Prostate gland (tissue), 2 donors: ENCODE measurements at regions not wholly inside any gene's neighbourhood (a gene's known extent, or its start where the extent isn't known, plus 50 kb on each side); places are given as distances from the start of the nearest gene placed in this dataset.

Experiments
- DNase-seq: peaks from one replicate; pipeline ENCODE4 v3.0.0-alpha.2; 2019; ENCODE audit warnings: low spot score
- H3K27ac ChIP-seq, 2 donors: fragments of 200-600 bp; sonication (generic); 2 replicates each; pipeline ENCODE4 v1.5.1; 2017 to 2019
- H3K27me3 ChIP-seq: fragments of 200-600 bp; sonication (generic); replicated peaks from 2 replicates; pipeline ENCODE4 v1.5.1; 2019; ENCODE audit not compliant: insufficient read depth
- H3K36me3 ChIP-seq, 2 donors: fragments of 200-600 bp; sonication (generic); 1 replicate in 1 of 2; 2 replicates in 1 of 2; pipeline versions ENCODE4 v1.5.1 to v1.8.1; 2017 to 2019
- H3K4me1 ChIP-seq: fragments of 200-600 bp; sonication (generic); replicated peaks from 2 replicates; pipeline ENCODE4 v1.5.1; 2019
- H3K4me3 ChIP-seq, 2 donors: fragments of 200-600 bp; sonication (generic); 2 replicates each; pipeline ENCODE4 v1.5.1; 2017 to 2019
- H3K9me3 ChIP-seq: fragments of 200-600 bp; sonication (generic); 2 replicates; pipeline ENCODE4 v1.5.1; 2017
- CTCF ChIP-seq, 4 experiments: fragments of 200-600 bp in 2 of 4; fragments of 450-650 bp in 2 of 4; sonication (generic) in 2 of 4; IDR thresholded peaks; 1 replicate in 3 of 4; 2 replicates in 1 of 4; pipeline ENCODE4 v1.5.1; 2016 to 2019; ENCODE audit warnings: antibody characterized with exemption in 4 of 4, mild to moderate bottlenecking in 2 of 4, moderate library complexity in 2 of 4
- POLR2A ChIP-seq: fragments of 450-650 bp; IDR thresholded peaks from one replicate; pipeline ENCODE4 v1.6.1; 2016; ENCODE audit warnings: antibody characterized with exemption, mild to moderate bottlenecking
- POLR2AphosphoS5 ChIP-seq: sonication (generic); formaldehyde crosslinking; IDR thresholded peaks from one replicate; pipeline ENCODE4 v1.6.1; 2017; ENCODE audit warnings: antibody characterized with exemption
- WGBS: methylation state at CpG from one replicate; pipeline ENCODE4 v1.1.5; 2018; 5-methylcytosine and 5-hydroxymethylcytosine counted together
- intact Hi-C: fragments of 100-400 bp; cut with DNase I; formaldehyde crosslinking; loops from one replicate; pipeline ENCODE4 v1.14.2; 2022

DNA sequence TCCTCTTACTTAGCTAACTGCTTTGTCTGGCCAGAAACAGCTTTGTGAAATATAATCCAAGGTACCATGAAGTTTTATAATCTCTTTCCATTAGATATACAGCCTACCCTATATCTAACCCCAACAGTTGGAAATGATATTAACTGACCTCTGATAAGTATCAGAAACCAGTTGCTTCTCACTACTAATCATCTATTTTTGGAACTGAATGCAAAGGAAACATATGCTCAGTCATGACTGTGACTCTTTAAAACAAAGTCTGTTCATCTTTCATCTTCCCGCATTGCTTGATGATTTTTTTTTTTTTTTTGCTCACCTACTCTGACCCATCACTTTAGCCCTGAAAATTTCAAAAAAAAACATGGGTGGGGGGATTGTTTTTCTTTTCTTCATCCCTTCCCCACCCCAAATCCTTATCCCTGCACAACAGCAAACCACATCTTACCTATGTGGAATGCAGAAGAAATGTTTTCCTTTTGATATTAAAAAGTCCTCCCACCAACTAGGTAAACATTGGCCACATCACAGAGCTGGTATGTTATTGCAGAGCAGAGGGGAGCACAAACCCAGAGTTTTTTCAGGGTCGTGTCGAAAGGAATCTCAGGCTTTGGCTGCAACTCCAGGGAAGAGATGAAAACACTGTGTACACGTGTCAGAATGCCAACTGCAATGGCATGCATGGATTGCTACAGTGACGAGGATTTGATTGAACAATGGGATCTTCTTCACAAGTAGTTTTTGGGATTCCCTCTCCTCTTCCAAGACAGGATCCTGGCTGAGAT lies 137.3 kb downstream of the SLC30A10 start:
- no peak for TF ChIP-seq POLR2AphosphoS5
- no peak for TF ChIP-seq CTCF (IDR thresholded peaks at IDR 0.05)
- TF ChIP-seq POLR2A = no peak
- Histone ChIP-seq H3K9me3 (no peaks in the 10 kb centered on the region), H3K4me3 (no peak overlapping the region), H3K4me1 (no peaks in the 10 kb centered on the region), H3K36me3 (no peaks in the 10 kb centered on the region), H3K27me3 (no peaks in the 10 kb centered on the region), H3K27ac (no peak overlapping the region)
- intact Hi-C loops = no loop called here
- WGBS = 25% methylated on average over 5 of the region's 5 CpGs
- DNase-seq = no peak

GRCh38 chr1:219788700-219789099 lies 139.7 kb downstream of the SLC30A10 start:
- no peak for DNase-seq
- intact Hi-C loops = no loop called here
- WGBS = 74% methylated on average over 4 of the region's 4 CpGs
- H3K4me1 ChIP-seq = no peaks in the 10 kb centered on the region
- H3K9me3 ChIP-seq = no peaks in the 10 kb centered on the region
- no peak overlapping the region for H3K27ac ChIP-seq
- no peak overlapping the region for H3K4me3 ChIP-seq
- TF ChIP-seq POLR2AphosphoS5 (no peak), POLR2A (no peak), CTCF (IDR thresholded peaks at IDR 0.05) (no peak)
- no peaks in the 10 kb centered on the region for H3K27me3 ChIP-seq
- no peaks in the 10 kb centered on the region for H3K36me3 ChIP-seq

DNA sequence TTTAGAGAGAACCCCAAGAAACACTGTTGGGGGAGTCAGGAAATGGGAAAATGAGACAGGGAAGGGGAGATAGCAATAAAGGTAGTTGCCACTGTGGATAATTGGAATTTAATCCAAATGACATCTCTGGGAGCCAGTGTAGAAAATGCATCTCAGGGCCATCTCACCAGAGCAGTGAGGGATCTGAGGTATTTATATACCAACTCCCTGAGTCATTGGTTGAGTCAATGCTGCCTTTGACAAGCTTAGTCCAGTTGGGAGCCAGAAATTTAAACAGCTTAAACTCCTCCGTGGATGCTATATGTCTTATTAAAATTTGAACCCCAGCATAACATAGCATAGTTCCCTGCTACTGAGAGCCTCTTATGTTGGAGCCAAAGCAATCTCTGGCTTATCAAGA lies 140.3 kb downstream of the SLC30A10 start:
- Histone ChIP-seq H3K4me1 (no peaks in the 10 kb centered on the region), H3K27me3 (no peaks in the 10 kb centered on the region), H3K36me3 (no peaks in the 10 kb centered on the region), H3K4me3 (no peak overlapping the region), H3K9me3 (no peaks in the 10 kb centered on the region), H3K27ac (no peak overlapping the region)
- TF ChIP-seq CTCF (IDR thresholded peaks at IDR 0.05) (no peak), POLR2AphosphoS5 (no peak), POLR2A (no peak)
- intact Hi-C loops = no loop called here
- DNase-seq = no peak
- WGBS = 90% methylated on average over 1 of the region's 1 CpG

DNA sequence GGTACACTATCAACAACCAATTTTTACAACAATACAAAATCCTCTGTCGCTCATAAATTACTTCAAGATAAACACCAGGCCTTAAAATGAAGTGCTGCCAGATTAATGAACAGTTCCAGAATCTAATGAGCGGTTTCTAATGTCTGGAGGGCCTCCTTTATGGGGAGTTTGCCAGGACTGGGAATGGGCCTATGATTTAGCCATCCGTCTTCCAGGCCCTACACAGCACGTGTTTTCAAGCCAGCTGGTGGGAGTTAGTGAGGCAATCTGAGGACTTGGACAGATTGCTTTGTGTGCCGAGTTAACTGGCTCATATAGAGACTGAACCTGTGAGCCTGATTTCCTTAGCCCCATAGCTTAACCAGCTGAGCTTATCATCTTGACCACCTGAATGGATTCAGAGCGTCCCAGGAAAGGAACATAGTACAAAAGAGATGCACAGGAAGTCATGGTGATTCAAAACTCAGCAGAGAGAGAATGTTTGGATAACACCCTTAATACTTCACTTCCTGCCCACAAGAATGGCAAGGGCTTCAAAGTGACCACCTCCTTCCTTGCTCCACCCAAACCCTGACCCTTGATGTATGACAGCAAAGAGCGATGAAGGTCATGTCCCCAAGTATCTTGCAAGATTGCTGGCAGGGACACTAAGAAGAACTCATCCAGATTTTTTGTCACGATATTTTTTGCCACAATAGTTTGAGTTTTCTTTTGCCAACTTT lies 143.5 kb downstream of the SLC30A10 start:
- Histone ChIP-seq H3K9me3 (no peaks in the 10 kb centered on the region), H3K4me1 (no peaks in the 10 kb centered on the region), H3K4me3 (no peak overlapping the region), H3K36me3 (no peaks in the 10 kb centered on the region), H3K27ac (no peak overlapping the region), H3K27me3 (no peaks in the 10 kb centered on the region)
- intact Hi-C loops = no loop called here
- TF ChIP-seq CTCF (IDR thresholded peaks at IDR 0.05) (no peak), POLR2AphosphoS5 (no peak), POLR2A (no peak)
- no peak for DNase-seq
- WGBS = 63% methylated on average over 8 of the region's 8 CpGs
